HepG2 (cell line): ENCODE measurements at regions not wholly inside any gene's neighbourhood (a gene's known extent, or its start where the extent isn't known, plus 50 kb on each side); places are given as distances from the start of the nearest gene placed in this dataset.

Source experiments
- CTCF ChIP-seq: sonication (generic); formaldehyde crosslinking; IDR thresholded peaks from 2 replicates; pipeline ENCODE4 v1.5.0; 2020; ENCODE audit warnings: mild to moderate bottlenecking, missing genetic modification reagents, moderate library complexity
- HDAC2 ChIP-seq: sonication (generic); formaldehyde crosslinking; IDR thresholded peaks from 2 replicates; pipeline ENCODE4 v1.4.0; 2020; ENCODE audit warnings: missing genetic modification reagents
- HDAC6 ChIP-seq: fragments of 200-600 bp; sonication (generic); IDR thresholded peaks from 2 replicates; pipeline ENCODE4 v1.7.0; 2017; ENCODE audit warnings: mild to moderate bottlenecking, antibody characterized with exemption, low read length, low read depth
- HOXA3 ChIP-seq: sonication (generic); formaldehyde crosslinking; IDR thresholded peaks from 2 replicates; pipeline ENCODE4 v1.5.0; 2020; ENCODE audit warnings: missing genetic modification reagents
- POLR2A ChIP-seq, 2 experiments: IDR thresholded peaks; 2 replicates each; pipeline ENCODE4 v1.6.1; 2011; ENCODE audit warnings: low read depth in 2 of 2, low read length in 2 of 2, mild to moderate bottlenecking in 1 of 2, moderate library complexity in 1 of 2; ENCODE audit not compliant: insufficient read depth in 1 of 2
- POLR2AphosphoS5 ChIP-seq: IDR thresholded peaks from 2 replicates; pipeline ENCODE4 v1.6.1; 2012; ENCODE audit warnings: low read depth, low read length
- RAD51 ChIP-seq: fragments of 450-650 bp; IDR thresholded peaks from 2 replicates; pipeline ENCODE4 v1.6.1; 2016; ENCODE audit warnings: borderline replicate concordance
- SNAI1 ChIP-seq: sonication (generic); formaldehyde crosslinking; IDR thresholded peaks from 2 replicates; pipeline ENCODE4 v1.5.0; 2020; ENCODE audit warnings: mild to moderate bottlenecking, missing genetic modification reagents, borderline replicate concordance
- TAF1 ChIP-seq: sonication (generic); formaldehyde crosslinking; IDR thresholded peaks from 2 replicates; pipeline ENCODE4 v1.4.0; 2020; ENCODE audit warnings: missing genetic modification reagents
- TCF12 ChIP-seq, 2 experiments: fragments of 450-650 bp in 1 of 2; sonication (generic) in 1 of 2; formaldehyde crosslinking in 1 of 2; IDR thresholded peaks; 2 replicates each; pipeline versions ENCODE4 v1.6.1 to v1.8.0; 2017 to 2022; ENCODE audit warnings: antibody characterized with exemption in 1 of 2, mild to moderate bottlenecking in 1 of 2, missing genetic modification reagents in 1 of 2, moderate library complexity in 1 of 2
- TEAD3 ChIP-seq: optimal IDR thresholded peaks from 2 replicates; pipeline ENCODE3; 2016; ENCODE audit warnings: borderline replicate concordance
- ZNF274 ChIP-seq: sonication (generic); formaldehyde crosslinking; IDR thresholded peaks from 2 replicates; pipeline ENCODE4 v1.5.1; 2020; ENCODE audit warnings: mild to moderate bottlenecking, missing genetic modification reagents

GRCh38 chr4:111228396-111228795, 605.5 kb upstream of the PITX2 start:
- TF ChIP-seq HDAC2 (CRISPR knock-in tag) (no peak), TAF1 (CRISPR knock-in tag) (no peak), POLR2AphosphoS5 (no peak), ZNF274 (no peak), POLR2A (IDR thresholded peaks at IDR 0.05; ENCODE audit: insufficient read depth in 1 of 2, low read depth in 2 of 2, low read length in 2 of 2) (no peak), SNAI1 (CRISPR knock-in tag) (no peak), CTCF (no peak), RAD51 (no peak), HDAC6 (no peak), HOXA3 (no peak), TCF12 (IDR thresholded peaks at IDR 0.05) (no peak), TCF12 (CRISPR knock-in tag; IDR thresholded peaks at IDR 0.05) (no peak), TEAD3 (CRISPR knock-in tag) (no peak)
